Fibroblast of lung (primary cell): ENCODE measurements at regions not wholly inside any gene's neighbourhood (a gene's known extent, or its start where the extent isn't known, plus 50 kb on each side); places are given as distances from the start of the nearest gene placed in this dataset.

Experiments used
- DNase-seq, 2 donors: peaks; one replicate each; pipeline versions ENCODE4 v3.0.0 to v3.0.0-alpha.2; 2010; ENCODE audit warnings: low read depth in 2 of 2
- H2AFZ ChIP-seq: 2 replicates; pipeline ENCODE4 v1.5.1; 2012; ENCODE audit warnings: low read length, control low read depth, inconsistent platforms
- H3K27ac ChIP-seq: 2 replicates; pipeline ENCODE4 v1.5.1; 2011; ENCODE audit warnings: low read length, control low read depth; ENCODE audit not compliant: insufficient read depth
- H3K27me3 ChIP-seq: 2 replicates; pipeline ENCODE4 v1.5.1; 2011; ENCODE audit warnings: mild to moderate bottlenecking, low read length; ENCODE audit not compliant: control insufficient read depth, insufficient read depth
- H3K36me3 ChIP-seq: 2 replicates; pipeline ENCODE4 v1.5.1; 2011; ENCODE audit warnings: low read length; ENCODE audit not compliant: control insufficient read depth, insufficient read depth
- H3K4me1 ChIP-seq: 2 replicates; pipeline ENCODE4 v1.5.1; 2011; ENCODE audit warnings: low read length; ENCODE audit not compliant: control insufficient read depth, insufficient read depth; ENCODE audit errors: extremely low read depth
- H3K4me2 ChIP-seq: 2 replicates; pipeline ENCODE4 v1.5.1; 2011; ENCODE audit warnings: low read length, control low read depth; ENCODE audit not compliant: insufficient read depth; ENCODE audit errors: extremely low read depth
- H3K4me3 ChIP-seq, 4 experiments: fragments of 200-600 bp in 1 of 4; sonication (generic) in 1 of 4; replicated peaks in 1 of 4; 2 replicates each; pipeline ENCODE4 v1.5.1; 2011 to 2016; ENCODE audit warnings: low read length in 4 of 4, low read depth in 3 of 4, mild to moderate bottlenecking in 3 of 4, control low read depth in 2 of 4, inconsistent platforms in 1 of 4, mixed read lengths in 1 of 4; ENCODE audit not compliant: insufficient read depth in 1 of 4; ENCODE audit errors: control extremely low read depth in 1 of 4
- H3K79me2 ChIP-seq: 2 replicates; pipeline ENCODE4 v1.5.1; 2012; ENCODE audit warnings: mild to moderate bottlenecking, low read length, inconsistent platforms; ENCODE audit not compliant: control insufficient read depth, insufficient read depth
- H3K9ac ChIP-seq: 2 replicates; pipeline ENCODE4 v1.5.1; 2011; ENCODE audit warnings: mild to moderate bottlenecking, low read length, control low read depth; ENCODE audit not compliant: insufficient read depth
- H3K9me3 ChIP-seq: 2 replicates; pipeline ENCODE4 v1.5.1; 2012; ENCODE audit warnings: low read depth, low read length; ENCODE audit not compliant: control insufficient read depth, insufficient read depth
- H4K20me1 ChIP-seq: 2 replicates; pipeline ENCODE4 v1.5.1; 2011; ENCODE audit warnings: low read length; ENCODE audit not compliant: control insufficient read depth, insufficient read depth; ENCODE audit errors: extremely low read depth
- CTCF ChIP-seq, 2 donors: IDR thresholded peaks in 1 of 2; conservative IDR thresholded peaks in 1 of 2; 1 replicate in 1 of 2; 2 replicates in 1 of 2; pipeline ENCODE4 v1.5.1; 2011 to 2012; ENCODE audit warnings: low read length in 2 of 2, control low read depth in 1 of 2, inconsistent platforms in 1 of 2, low read depth in 1 of 2, mild to moderate bottlenecking in 1 of 2
- EZH2 ChIP-seq: IDR thresholded peaks from 2 replicates; pipeline ENCODE4 v1.5.1; 2012; ENCODE audit warnings: low read length, control low read depth, mild to moderate bottlenecking; ENCODE audit errors: missing control alignments

GRCh38 chr3:70531063-70531657, 218.7 kb upstream of the MDFIC2 start:
- Histone ChIP-seq H3K4me1 (no peaks in the 10 kb centered on the region), H3K4me3 (no peak overlapping the region), H3K79me2 (no peaks in the 10 kb centered on the region), H2AFZ (no peak overlapping the region), H3K27ac (no peak overlapping the region), H3K36me3 (no peaks in the 10 kb centered on the region), H3K27me3 (no peaks in the 10 kb centered on the region), H4K20me1 (no peaks in the 10 kb centered on the region), H3K9ac (no peak overlapping the region), H3K9me3 (no peaks in the 10 kb centered on the region), H3K4me2 (no peak overlapping the region)
- peak; percentile 29 to 67 for DNase-seq
- no peak for TF ChIP-seq EZH2
- TF ChIP-seq CTCF (conservative IDR thresholded peaks at IDR 0.05 in 1 of 2, IDR thresholded peaks at IDR 0.05 in 1 of 2; ENCODE audit: low read depth in 1 of 2, low read length in 2 of 2), result peak; percentile 60 to 70

DNA sequence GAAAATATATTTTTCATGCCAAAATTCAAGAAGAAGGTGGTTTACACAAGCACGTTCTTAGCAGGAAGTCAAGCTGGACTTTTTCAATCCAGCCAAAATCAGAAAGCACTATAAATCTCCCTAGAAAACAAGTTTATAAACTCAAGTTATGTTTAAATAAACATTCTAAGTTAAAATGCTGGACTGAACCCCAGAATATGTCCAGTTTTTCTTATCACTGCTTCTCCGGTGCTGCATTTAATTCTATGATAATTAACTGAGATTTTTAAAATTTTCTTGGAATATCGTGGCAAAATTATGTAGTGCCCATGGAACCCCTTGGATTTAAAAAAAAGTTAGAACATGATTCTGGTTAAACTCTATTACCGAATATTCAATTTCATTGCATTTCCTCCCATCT, 218.2 kb upstream of the MDFIC2 start:
- Histone ChIP-seq H3K27ac (no peak overlapping the region), H2AFZ (no peak overlapping the region), H3K4me1 (no peaks in the 10 kb centered on the region), H3K4me2 (no peak overlapping the region), H4K20me1 (no peaks in the 10 kb centered on the region), H3K79me2 (no peaks in the 10 kb centered on the region), H3K27me3 (no peaks in the 10 kb centered on the region), H3K4me3 (no peak overlapping the region), H3K9me3 (no peaks in the 10 kb centered on the region), H3K36me3 (no peaks in the 10 kb centered on the region), H3K9ac (no peak overlapping the region)
- peak in 1 of 2 donors; percentile 8 for DNase-seq
- TF ChIP-seq EZH2 (no peak), CTCF (conservative IDR thresholded peaks at IDR 0.05 in 1 of 2, IDR thresholded peaks at IDR 0.05 in 1 of 2; ENCODE audit: low read depth in 1 of 2, low read length in 2 of 2) (no peak)

DNA sequence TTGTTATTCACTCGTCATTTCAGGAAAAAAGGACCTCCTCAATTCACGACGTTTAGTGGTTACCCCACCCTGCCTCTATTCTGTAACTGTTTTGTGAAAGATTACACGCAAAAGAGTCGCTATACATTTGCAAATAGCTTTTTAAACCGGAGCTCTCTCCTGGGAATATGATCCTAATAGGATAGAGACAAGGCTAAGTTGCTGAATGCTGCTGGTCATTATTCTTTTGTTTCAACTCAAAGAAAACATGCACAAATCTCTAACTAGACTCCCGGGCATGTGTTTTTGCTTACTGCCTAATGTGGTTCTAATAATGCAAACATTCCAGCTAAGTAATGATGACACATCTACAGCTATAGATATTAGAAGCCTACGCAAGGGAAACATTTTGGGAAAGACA, 214.6 kb upstream of the MDFIC2 start:
- Histone ChIP-seq H3K4me2 (no peak overlapping the region), H3K9me3 (no peaks in the 10 kb centered on the region), H3K36me3 (no peaks in the 10 kb centered on the region), H3K27ac (no peak overlapping the region), H3K9ac (no peak overlapping the region), H3K4me3 (no peak overlapping the region), H3K79me2 (no peaks in the 10 kb centered on the region), H3K27me3 (no peaks in the 10 kb centered on the region), H2AFZ (no peak overlapping the region), H3K4me1 (no peaks in the 10 kb centered on the region), H4K20me1 (no peaks in the 10 kb centered on the region)
- no peak for DNase-seq
- TF ChIP-seq CTCF (conservative IDR thresholded peaks at IDR 0.05 in 1 of 2, IDR thresholded peaks at IDR 0.05 in 1 of 2; ENCODE audit: low read depth in 1 of 2, low read length in 2 of 2) (no peak), EZH2 (no peak)
